ENCODE measurements at regions not wholly inside any gene's neighbourhood (a gene's known extent, or its start where the extent isn't known, plus 50 kb on each side); places are given as distances from the start of the nearest gene placed in this dataset.

DNA sequence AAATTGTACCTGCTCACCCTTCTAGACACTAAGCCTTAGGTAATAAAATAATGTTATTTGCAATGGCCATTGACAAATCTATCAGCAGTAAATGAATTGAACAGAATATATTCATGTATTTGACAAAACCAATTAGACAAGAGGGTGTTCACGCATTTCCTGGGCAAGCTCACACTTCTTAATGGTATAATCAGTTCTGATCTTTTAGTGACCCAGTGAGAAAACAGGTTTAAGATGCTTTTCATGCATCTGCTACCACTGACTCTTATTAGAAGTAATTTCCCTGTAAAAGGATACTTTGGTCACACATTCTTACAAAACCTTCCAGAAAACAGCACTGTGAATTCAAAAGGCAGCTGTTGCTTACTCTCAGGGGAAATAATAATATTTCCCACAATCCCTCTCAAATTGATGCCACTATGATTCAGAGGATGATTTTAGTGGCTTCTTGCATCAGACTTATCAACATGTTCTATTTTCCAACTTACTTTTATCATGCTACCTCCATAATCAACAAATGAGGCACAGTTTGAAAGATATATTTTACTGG lies 313.9 kb upstream of the NWD2 start:
- H3K36me3 ChIP-seq, result no peaks in the 10 kb centered on the region
- no peak for ATAC-seq (ENCODE audit: insufficient number of reproducible peaks, low FRiP score, low read depth)
- H3K9me3 ChIP-seq, result no peaks in the 10 kb centered on the region
- no peak overlapping the region for H3K27ac ChIP-seq
- DNase-seq (ENCODE audit: low spot score), result no peak
- H3K4me1 ChIP-seq (ENCODE audit: control insufficient read depth in 1 of 2, low read depth in 2 of 2), result no peaks in the 10 kb centered on the region
- TF ChIP-seq, protein P1, sequence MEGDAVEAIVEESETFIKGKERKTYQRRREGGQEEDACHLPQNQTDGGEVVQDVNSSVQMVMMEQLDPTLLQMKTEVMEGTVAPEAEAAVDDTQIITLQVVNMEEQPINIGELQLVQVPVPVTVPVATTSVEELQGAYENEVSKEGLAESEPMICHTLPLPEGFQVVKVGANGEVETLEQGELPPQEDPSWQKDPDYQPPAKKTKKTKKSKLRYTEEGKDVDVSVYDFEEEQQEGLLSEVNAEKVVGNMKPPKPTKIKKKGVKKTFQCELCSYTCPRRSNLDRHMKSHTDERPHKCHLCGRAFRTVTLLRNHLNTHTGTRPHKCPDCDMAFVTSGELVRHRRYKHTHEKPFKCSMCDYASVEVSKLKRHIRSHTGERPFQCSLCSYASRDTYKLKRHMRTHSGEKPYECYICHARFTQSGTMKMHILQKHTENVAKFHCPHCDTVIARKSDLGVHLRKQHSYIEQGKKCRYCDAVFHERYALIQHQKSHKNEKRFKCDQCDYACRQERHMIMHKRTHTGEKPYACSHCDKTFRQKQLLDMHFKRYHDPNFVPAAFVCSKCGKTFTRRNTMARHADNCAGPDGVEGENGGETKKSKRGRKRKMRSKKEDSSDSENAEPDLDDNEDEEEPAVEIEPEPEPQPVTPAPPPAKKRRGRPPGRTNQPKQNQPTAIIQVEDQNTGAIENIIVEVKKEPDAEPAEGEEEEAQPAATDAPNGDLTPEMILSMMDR (IDR thresholded peaks at IDR 0.05), result no peak
- H3K4me3 ChIP-seq, result no peak overlapping the region
- no peaks in the 10 kb centered on the region for H3K27me3 ChIP-seq (replicated peaks; ENCODE audit: insufficient read depth)

GRCh38 chr4:36944232-36944631 lies 300.3 kb upstream of the NWD2 start:
- DNase-seq (ENCODE audit: low spot score), result no peak
- TF ChIP-seq, protein P1 (IDR thresholded peaks at IDR 0.05), result no peak
- Histone ChIP-seq H3K4me3 (no peak overlapping the region), H3K36me3 (no peaks in the 10 kb centered on the region), H3K4me1 (ENCODE audit: control insufficient read depth in 1 of 2, low read depth in 2 of 2) (no peaks in the 10 kb centered on the region), H3K9me3 (no peaks in the 10 kb centered on the region), H3K27ac (no peak overlapping the region), H3K27me3 (replicated peaks; ENCODE audit: insufficient read depth) (no peaks in the 10 kb centered on the region)
- ATAC-seq (ENCODE audit: insufficient number of reproducible peaks, low FRiP score, low read depth), result no peak

DNA sequence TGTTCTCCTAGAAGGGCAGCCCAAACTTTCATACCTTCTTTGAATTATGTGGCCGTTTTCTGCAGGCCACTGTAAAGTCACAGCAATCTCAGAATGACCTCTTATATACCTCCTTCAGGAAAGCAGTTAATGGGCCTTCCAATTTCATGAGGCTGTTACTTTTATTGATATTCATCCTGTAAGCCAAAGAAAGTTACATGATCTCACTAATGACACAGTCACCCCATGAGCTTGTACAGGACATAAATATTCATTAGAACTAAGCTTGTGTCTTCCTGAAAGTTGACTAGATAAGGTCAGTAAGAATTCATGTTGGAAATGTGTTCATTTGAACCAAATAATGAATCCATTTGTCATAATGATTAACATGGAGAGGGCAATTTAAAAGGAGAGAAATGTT lies 283.1 kb upstream of the NWD2 start:
- H3K27me3 ChIP-seq (replicated peaks; ENCODE audit: insufficient read depth), result no peaks in the 10 kb centered on the region
- H3K36me3 ChIP-seq, result no peaks in the 10 kb centered on the region
- H3K27ac ChIP-seq, result no peak overlapping the region
- no peaks in the 10 kb centered on the region for H3K4me1 ChIP-seq (ENCODE audit: control insufficient read depth in 1 of 2, low read depth in 2 of 2)
- DNase-seq (ENCODE audit: low spot score), result no peak
- H3K9me3 ChIP-seq, result no peaks in the 10 kb centered on the region
- ATAC-seq (ENCODE audit: insufficient number of reproducible peaks, low FRiP score, low read depth), result no peak
- TF ChIP-seq, protein P1 (IDR thresholded peaks at IDR 0.05), result no peak
- no peak overlapping the region for H3K4me3 ChIP-seq

GRCh38 chr4:36966756-36967460 lies 277.6 kb upstream of the NWD2 start:
- TF ChIP-seq, protein P1 (IDR thresholded peaks at IDR 0.05), result no peak
- DNase-seq (ENCODE audit: low spot score) (no peak), ATAC-seq (ENCODE audit: insufficient number of reproducible peaks, low FRiP score, low read depth) (no peak)
- no peaks in the 10 kb centered on the region for H3K9me3 ChIP-seq
- no peak overlapping the region for H3K4me3 ChIP-seq
- H3K36me3 ChIP-seq, result no peaks in the 10 kb centered on the region
- no peak overlapping the region for H3K27ac ChIP-seq
- H3K4me1 ChIP-seq (ENCODE audit: control insufficient read depth in 1 of 2, low read depth in 2 of 2), result no peaks in the 10 kb centered on the region
- no peaks in the 10 kb centered on the region for H3K27me3 ChIP-seq (replicated peaks; ENCODE audit: insufficient read depth)

DNA sequence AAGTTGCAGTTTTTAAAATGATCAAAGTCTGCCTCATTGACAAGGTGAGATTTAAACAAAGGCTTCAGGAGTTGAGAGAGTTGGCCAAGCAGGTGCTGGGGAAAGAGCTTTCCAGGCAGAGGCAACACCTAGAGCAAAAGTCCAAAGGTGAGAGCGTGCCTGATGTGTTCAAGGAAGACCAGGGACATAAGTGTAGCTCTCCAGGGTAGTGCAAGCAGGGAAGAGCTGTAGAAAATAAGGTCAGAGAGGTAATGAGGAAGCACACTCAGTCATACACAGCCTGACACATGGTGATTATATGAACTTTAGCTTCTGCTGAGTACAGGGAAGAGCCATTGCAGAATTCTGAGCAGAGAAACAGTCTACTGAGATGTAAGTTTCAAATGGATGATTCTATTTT lies 265.0 kb upstream of the NWD2 start:
- H3K27ac ChIP-seq, result no peak overlapping the region
- TF ChIP-seq, protein P1 (IDR thresholded peaks at IDR 0.05), result no peak
- H3K9me3 ChIP-seq, result no peaks in the 10 kb centered on the region
- no peaks in the 10 kb centered on the region for H3K27me3 ChIP-seq (replicated peaks; ENCODE audit: insufficient read depth)
- H3K4me1 ChIP-seq (ENCODE audit: control insufficient read depth in 1 of 2, low read depth in 2 of 2), result no peaks in the 10 kb centered on the region
- H3K36me3 ChIP-seq, result no peaks in the 10 kb centered on the region
- DNase-seq (ENCODE audit: low spot score) (no peak), ATAC-seq (ENCODE audit: insufficient number of reproducible peaks, low FRiP score, low read depth) (no peak)
- no peak overlapping the region for H3K4me3 ChIP-seq
